ENCODE measurements at regions not wholly inside any gene's neighbourhood (a gene's known extent, or its start where the extent isn't known, plus 50 kb on each side); places are given as distances from the start of the nearest gene placed in this dataset.

DNA sequence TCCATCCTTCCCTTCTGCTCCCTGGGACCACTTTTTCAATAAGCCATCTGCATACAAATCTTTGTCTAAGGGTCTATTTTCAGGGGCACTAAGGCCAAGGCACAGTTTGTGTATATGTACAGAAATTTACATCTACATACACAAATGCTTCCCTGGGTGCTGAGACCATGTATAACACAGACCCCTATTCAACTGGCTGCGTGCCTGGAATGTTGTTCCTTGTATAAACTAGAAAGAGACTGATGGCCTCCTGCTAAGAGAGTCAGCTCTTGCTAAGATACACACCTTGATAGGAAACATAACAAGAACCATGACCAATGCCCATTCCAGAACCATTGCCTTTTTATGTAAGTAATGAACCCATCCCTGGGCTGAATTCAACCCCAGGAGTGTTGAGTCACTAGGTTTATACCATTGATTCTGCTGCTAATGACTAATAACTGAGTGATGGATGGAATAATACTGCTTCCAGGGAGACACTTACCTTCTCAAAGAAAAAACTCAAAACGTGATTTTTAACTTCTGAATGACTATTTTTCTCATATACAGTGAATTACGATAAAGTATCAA, 290.7 kb downstream of the FGFR2 start:
- Histone ChIP-seq H3K9me3 (ENCODE audit: insufficient read depth, low read depth, low read length) (no peaks in the 10 kb centered on the region), H3K27ac (ENCODE audit: low read depth, low read length) (no peak overlapping the region), H3K27me3 (ENCODE audit: insufficient read depth, low read length) (no peaks in the 10 kb centered on the region), H3K36me3 (ENCODE audit: insufficient read depth, low read length) (no peaks in the 10 kb centered on the region), H3K79me2 (ENCODE audit: insufficient read depth, low read length) (no peaks in the 10 kb centered on the region), H2AFZ (ENCODE audit: low read depth, low read length) (no peak overlapping the region), H3K4me3 (ENCODE audit: insufficient read depth, low read depth, low read length) (no peak overlapping the region), H3K9ac (ENCODE audit: low read length) (no peak overlapping the region), H3K4me1 (ENCODE audit: insufficient read depth, low read length) (no peaks in the 10 kb centered on the region), H4K20me1 (ENCODE audit: insufficient read depth, low read length) (no peaks in the 10 kb centered on the region), H3K4me2 (ENCODE audit: low read length) (no peak overlapping the region)
- H3K27ac Mint-ChIP-seq (ENCODE audit: unreplicated experiment): no peak overlapping the region
- H3K9me3 Mint-ChIP-seq (ENCODE audit: unreplicated experiment): peaks cover 2% of the 10 kb centered on the region
- DNase-seq (ENCODE audit: low read depth) (no peak), FAIRE-seq (no peak)
- peaks cover 22% of the 10 kb centered on the region for H3K4me1 Mint-ChIP-seq (ENCODE audit: low read depth, unreplicated experiment)
- TF ChIP-seq EZH2 (IDR thresholded peaks at IDR 0.05; ENCODE audit: insufficient read depth, low read length): no peak
- TF ChIP-seq, protein P1, sequence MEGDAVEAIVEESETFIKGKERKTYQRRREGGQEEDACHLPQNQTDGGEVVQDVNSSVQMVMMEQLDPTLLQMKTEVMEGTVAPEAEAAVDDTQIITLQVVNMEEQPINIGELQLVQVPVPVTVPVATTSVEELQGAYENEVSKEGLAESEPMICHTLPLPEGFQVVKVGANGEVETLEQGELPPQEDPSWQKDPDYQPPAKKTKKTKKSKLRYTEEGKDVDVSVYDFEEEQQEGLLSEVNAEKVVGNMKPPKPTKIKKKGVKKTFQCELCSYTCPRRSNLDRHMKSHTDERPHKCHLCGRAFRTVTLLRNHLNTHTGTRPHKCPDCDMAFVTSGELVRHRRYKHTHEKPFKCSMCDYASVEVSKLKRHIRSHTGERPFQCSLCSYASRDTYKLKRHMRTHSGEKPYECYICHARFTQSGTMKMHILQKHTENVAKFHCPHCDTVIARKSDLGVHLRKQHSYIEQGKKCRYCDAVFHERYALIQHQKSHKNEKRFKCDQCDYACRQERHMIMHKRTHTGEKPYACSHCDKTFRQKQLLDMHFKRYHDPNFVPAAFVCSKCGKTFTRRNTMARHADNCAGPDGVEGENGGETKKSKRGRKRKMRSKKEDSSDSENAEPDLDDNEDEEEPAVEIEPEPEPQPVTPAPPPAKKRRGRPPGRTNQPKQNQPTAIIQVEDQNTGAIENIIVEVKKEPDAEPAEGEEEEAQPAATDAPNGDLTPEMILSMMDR (IDR thresholded peaks at IDR 0.05; ENCODE audit: insufficient read depth, low read depth, low read length): no peak
- no peaks in the 10 kb centered on the region for H3K27me3 Mint-ChIP-seq (ENCODE audit: low read depth, unreplicated experiment)
- no peak overlapping the region for H3K4me3 Mint-ChIP-seq (ENCODE audit: unreplicated experiment)
- H3K36me3 Mint-ChIP-seq (ENCODE audit: low read depth, unreplicated experiment): no peaks in the 10 kb centered on the region

DNA sequence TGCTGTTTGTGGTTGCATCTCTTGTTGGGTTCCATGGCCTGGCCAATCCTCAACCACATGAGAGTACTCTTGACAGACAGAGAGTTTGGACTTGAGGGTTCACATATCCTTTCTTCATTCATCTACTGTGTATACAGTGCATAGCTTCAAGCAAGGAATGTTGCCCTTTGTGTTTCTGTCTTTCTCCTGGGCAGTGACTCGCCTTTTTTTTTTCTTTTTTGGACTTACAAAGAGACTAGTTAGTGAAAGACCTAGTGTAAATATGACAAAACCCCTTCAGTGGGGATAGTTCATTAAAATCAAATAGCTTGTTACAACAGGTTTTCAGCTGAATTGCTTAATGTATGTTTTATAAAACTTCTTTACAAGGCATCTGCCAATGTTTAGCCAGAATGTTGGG, 290.2 kb downstream of the FGFR2 start:
- Histone ChIP-seq H3K9me3 (ENCODE audit: insufficient read depth, low read depth, low read length) (no peaks in the 10 kb centered on the region), H3K4me2 (ENCODE audit: low read length) (no peak overlapping the region), H2AFZ (ENCODE audit: low read depth, low read length) (no peak overlapping the region), H3K27me3 (ENCODE audit: insufficient read depth, low read length) (no peaks in the 10 kb centered on the region), H3K79me2 (ENCODE audit: insufficient read depth, low read length) (no peaks in the 10 kb centered on the region), H4K20me1 (ENCODE audit: insufficient read depth, low read length) (no peaks in the 10 kb centered on the region), H3K27ac (ENCODE audit: low read depth, low read length) (no peak overlapping the region), H3K9ac (ENCODE audit: low read length) (no peak overlapping the region), H3K36me3 (ENCODE audit: insufficient read depth, low read length) (no peaks in the 10 kb centered on the region), H3K4me3 (ENCODE audit: insufficient read depth, low read depth, low read length) (no peak overlapping the region), H3K4me1 (ENCODE audit: insufficient read depth, low read length) (no peaks in the 10 kb centered on the region)
- no peak for FAIRE-seq
- Mint-ChIP-seq H3K36me3 (ENCODE audit: low read depth, unreplicated experiment) (no peaks in the 10 kb centered on the region), H3K9me3 (ENCODE audit: unreplicated experiment) (peaks cover 2% of the 10 kb centered on the region), H3K4me3 (ENCODE audit: unreplicated experiment) (no peak overlapping the region), H3K27me3 (ENCODE audit: low read depth, unreplicated experiment) (no peaks in the 10 kb centered on the region), H3K27ac (ENCODE audit: unreplicated experiment) (no peak overlapping the region), H3K4me1 (ENCODE audit: low read depth, unreplicated experiment) (peaks cover 27% of the 10 kb centered on the region)
- TF ChIP-seq EZH2 (IDR thresholded peaks at IDR 0.05; ENCODE audit: insufficient read depth, low read length): no peak
- TF ChIP-seq, protein P1 (IDR thresholded peaks at IDR 0.05; ENCODE audit: insufficient read depth, low read depth, low read length): no peak
- no peak for DNase-seq (ENCODE audit: low read depth)

DNA sequence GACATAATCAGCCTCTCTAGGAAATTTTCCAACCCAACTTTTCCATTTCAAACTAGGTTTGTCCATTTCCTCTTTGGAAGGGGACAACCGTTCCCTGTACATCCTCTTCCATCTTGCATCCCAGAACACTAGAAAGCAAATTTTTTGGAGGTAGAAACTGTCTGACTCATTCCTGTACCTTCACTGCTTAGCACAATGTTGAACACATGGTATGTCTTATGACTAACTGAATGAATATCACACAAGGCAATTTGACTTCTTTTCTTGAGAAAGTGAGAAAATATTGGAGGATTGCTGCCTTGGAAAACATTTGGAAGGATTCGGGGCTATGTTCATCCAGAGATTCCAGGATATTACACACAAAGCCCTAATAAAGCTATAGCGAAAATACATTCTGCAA, 289.1 kb downstream of the FGFR2 start:
- H3K27ac Mint-ChIP-seq (ENCODE audit: unreplicated experiment): no peak overlapping the region
- FAIRE-seq: no peak
- peaks cover 2% of the 10 kb centered on the region for H3K9me3 Mint-ChIP-seq (ENCODE audit: unreplicated experiment)
- Histone ChIP-seq H3K9me3 (ENCODE audit: insufficient read depth, low read depth, low read length) (no peaks in the 10 kb centered on the region), H3K4me2 (ENCODE audit: low read length) (no peak overlapping the region), H3K4me3 (ENCODE audit: insufficient read depth, low read depth, low read length) (no peak overlapping the region), H3K27ac (ENCODE audit: low read depth, low read length) (no peak overlapping the region), H3K9ac (ENCODE audit: low read length) (no peak overlapping the region), H3K79me2 (ENCODE audit: insufficient read depth, low read length) (no peaks in the 10 kb centered on the region), H4K20me1 (ENCODE audit: insufficient read depth, low read length) (no peaks in the 10 kb centered on the region), H3K36me3 (ENCODE audit: insufficient read depth, low read length) (no peaks in the 10 kb centered on the region), H3K27me3 (ENCODE audit: insufficient read depth, low read length) (no peaks in the 10 kb centered on the region), H2AFZ (ENCODE audit: low read depth, low read length) (no peak overlapping the region), H3K4me1 (ENCODE audit: insufficient read depth, low read length) (no peaks in the 10 kb centered on the region)
- no peak overlapping the region for H3K4me3 Mint-ChIP-seq (ENCODE audit: unreplicated experiment)
- H3K27me3 Mint-ChIP-seq (ENCODE audit: low read depth, unreplicated experiment): no peaks in the 10 kb centered on the region
- peak; percentile 7 for DNase-seq (ENCODE audit: low read depth)
- TF ChIP-seq EZH2 (IDR thresholded peaks at IDR 0.05; ENCODE audit: insufficient read depth, low read length): no peak
- TF ChIP-seq, protein P1 (IDR thresholded peaks at IDR 0.05; ENCODE audit: insufficient read depth, low read depth, low read length): no peak
- no peaks in the 10 kb centered on the region for H3K36me3 Mint-ChIP-seq (ENCODE audit: low read depth, unreplicated experiment)
- peaks cover 30% of the 10 kb centered on the region for H3K4me1 Mint-ChIP-seq (ENCODE audit: low read depth, unreplicated experiment)

Data from astrocyte (in vitro differentiated cells and primary cell).